CD4-positive, alpha-beta T cell treated with Interleukin-21 for 1 hour (primary cell): ENCODE measurements at regions not wholly inside any gene's neighbourhood (a gene's known extent, or its start where the extent isn't known, plus 50 kb on each side); places are given as distances from the start of the nearest gene placed in this dataset.

Source experiments
- DNase-seq: peaks from one replicate; pipeline ENCODE4 v3.0.0-alpha.2; 2020

DNA sequence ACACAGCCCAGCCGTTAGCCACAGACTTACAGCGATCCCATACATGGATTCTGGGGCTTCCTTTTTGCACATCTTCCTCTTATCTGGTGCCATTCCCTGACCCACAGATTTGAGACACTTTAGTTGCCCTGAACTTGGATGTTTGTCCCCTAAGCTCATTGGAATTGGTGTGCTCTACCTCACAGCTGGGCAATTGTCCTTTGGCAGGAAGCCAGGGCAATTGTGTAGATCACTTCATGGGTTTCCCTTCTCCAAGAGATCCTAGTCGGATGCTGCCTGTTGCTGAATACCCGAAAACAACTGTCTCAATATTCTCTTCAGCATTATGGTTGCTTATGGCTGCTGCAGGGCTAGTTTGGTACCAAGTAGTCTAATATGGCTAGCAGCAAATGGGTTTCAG is 470.7 kb upstream of the MKI67 start:
- DNase-seq, result no peak

DNA sequence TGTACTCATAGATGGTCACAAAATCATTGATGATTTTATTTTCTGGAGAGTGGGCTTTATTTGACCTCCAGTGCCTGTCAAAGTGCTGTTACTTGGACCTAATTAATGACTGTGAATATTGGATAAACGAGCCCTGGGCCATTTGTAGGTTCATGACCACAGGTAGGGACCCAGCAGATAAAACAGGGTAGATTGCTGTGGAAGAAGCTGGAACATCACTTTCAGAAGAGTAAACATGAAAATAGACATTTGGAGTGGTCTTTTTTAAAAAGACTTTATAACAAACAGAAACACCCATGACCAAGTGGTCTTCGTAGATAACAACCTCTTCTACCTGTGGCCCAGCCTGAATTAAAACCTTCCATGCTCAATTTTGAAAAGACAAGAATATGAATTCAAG is 472.8 kb upstream of the MKI67 start:
- no peak for DNase-seq

DNA sequence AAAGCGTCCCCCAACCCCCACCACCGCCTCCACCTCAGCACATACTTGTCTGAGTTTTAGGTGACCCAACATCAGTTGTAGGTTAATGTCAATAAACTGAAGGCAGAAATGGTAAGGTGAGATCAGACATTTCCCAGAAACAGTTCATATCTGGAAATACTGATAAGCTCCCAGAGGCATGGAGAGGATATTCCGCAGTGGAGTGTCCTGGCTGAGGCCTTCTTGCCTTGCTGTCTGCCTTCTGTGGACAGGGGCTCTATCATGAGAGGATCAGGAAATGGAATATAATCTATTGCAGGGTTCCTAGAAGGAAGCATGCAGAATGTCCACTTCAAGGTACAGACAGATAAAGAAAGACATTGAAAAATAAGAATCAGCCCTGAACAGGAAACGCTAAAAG is 473.3 kb upstream of the MKI67 start:
- DNase-seq, result no peak

GRCh38 chr10:128602183-128602582 is 476.0 kb upstream of the MKI67 start:
- no peak for DNase-seq

DNA sequence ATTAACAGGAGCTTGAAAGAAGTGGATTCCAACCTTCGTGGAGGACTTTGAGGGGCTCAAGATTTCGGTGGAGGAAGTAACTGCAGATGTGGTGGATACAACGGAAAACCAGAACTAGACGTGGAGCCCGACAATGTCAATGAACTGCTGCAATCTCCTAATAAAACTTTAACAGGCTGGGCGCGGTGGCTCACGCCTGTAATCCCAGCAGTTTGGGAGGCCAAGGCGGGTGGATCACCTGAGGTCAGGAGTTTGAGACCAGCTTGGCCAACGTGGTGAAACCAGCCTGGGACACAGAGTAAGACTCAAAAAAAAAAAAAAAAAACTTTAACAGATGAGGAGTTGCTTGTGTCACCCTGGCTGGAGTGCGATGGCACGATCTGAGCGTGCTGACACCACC is 477.8 kb upstream of the MKI67 start:
- no peak for DNase-seq

DNA sequence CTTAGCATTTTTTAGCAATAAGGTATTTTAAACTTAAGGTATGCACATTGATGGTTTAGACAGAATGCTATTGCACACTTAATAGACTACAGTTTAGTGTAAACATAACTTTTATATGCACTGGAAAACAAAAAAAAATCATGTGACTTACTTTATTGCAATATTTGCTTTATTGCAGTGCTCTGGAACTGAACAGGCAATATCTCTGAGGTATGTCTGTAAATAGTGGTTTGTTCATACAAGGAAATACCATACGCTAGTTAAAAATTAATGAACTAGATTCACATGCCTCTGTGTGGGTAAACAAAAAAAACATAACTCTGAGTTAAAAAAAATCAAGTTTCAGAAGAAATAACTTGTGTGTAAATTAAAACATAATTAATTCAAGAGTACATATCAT is 479.0 kb upstream of the MKI67 start:
- DNase-seq, result no peak

DNA sequence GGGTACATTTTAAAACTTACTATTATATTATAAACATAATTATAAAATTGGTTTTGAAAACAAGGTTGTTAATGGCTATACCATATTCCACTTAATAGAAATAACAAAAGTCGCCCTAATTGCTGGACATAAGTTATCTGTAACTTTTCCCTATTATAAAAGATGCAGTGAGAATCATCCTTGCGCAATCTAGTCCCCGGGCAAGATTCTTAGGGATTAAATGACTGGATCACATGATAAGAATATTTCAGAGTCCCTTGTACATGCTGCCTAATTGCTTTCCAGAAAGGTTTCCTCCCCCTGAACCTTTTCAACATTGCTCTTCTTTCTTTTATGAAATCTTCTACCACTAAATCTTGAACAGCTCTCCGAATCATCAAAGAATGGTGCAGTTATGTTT is 479.8 kb upstream of the MKI67 start:
- no peak for DNase-seq

GRCh38 chr10:128608791-128609190 is 482.6 kb upstream of the MKI67 start:
- DNase-seq, result no peak

DNA sequence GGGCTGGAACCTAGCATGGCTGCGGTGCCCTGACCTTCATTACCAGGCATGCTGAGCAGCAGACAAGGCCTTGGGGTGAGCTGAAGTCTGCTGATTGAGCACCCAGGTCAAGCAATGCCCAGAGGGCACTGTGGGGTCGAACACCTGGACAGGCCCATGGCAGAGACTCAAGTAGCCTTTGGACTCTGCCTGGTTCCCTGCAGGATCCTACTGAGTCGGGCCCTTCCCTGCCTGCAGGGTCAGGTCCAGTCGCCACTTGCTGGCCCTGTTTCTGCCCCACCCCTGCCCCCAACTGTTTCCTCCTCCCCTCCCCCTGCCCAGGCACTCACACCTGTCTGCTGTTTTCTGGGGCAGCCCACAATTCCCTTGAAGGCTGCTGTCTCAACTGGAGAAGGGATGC is 483.2 kb upstream of the MKI67 start:
- DNase-seq, result no peak

GRCh38 chr10:128610113-128610512 is 483.9 kb upstream of the MKI67 start:
- no peak for DNase-seq

- DNase-seq, result no peak
Observed at GRCh38 chr10:128612195-128612594, 486.0 kb upstream of the MKI67 start.

GRCh38 chr10:128612631-128613030 is 486.4 kb upstream of the MKI67 start:
- no peak for DNase-seq

- DNase-seq, result no peak
Observed at GRCh38 chr10:128614016-128614605, 487.9 kb upstream of the MKI67 start.

DNA sequence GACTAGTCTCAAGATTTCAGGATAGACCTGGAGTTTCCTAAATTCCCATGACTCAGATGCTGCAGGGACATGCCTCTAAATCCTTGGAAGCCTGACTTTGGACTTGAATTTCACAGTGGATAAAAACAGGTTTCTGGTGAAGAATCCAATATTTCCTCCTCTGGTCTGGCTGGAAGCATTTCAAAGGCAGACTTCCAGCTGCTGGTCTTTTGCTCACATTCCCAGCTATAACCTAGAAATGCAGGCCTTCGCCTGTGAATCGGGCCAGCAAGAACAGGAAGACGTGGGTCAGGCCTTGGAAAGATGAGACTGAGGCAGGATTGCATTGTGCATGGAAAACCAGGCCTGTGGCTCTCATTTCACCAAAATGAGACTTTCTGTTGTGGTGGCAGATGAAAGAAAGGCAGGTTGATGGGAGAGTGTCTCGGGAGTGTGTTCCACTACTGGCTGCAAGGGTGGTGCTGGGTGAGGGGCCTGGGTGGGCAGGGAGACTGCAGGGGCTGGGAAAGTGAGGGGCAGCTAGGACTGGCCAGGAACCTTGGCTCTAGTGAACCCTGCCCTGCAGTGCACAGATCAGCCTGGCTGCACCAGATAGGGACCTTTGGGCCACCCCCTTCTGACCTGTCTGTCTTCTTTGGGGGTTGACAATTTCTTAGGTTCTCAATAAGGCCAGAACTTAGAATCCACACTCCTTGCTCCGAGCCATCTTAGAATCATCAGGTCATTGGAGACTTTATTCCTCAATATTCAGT is 488.8 kb upstream of the MKI67 start:
- DNase-seq, result no peak

DNA sequence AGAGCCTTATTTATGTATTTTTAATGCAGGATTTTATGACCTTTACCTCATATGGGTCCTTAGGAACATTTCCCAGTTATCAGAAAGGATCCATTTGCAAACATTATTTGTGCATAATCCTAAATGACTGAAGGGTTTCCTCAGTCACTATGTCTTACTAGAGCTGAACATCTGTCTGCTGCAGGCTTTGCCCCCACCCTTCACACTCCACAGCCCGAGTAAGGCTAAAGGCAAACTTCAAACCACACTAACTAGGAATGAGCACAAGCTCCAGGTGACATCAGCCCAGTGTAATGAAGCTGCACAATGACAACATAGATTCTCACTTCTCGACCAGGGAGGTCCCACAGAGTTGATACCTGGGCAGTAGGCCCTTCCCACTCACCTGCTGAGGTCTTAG is 491.3 kb upstream of the MKI67 start:
- DNase-seq, result no peak

GRCh38 chr10:128622706-128623105 is 496.5 kb upstream of the MKI67 start:
- no peak for DNase-seq

GRCh38 chr10:128623776-128624175 is 497.6 kb upstream of the MKI67 start:
- no peak for DNase-seq

DNA sequence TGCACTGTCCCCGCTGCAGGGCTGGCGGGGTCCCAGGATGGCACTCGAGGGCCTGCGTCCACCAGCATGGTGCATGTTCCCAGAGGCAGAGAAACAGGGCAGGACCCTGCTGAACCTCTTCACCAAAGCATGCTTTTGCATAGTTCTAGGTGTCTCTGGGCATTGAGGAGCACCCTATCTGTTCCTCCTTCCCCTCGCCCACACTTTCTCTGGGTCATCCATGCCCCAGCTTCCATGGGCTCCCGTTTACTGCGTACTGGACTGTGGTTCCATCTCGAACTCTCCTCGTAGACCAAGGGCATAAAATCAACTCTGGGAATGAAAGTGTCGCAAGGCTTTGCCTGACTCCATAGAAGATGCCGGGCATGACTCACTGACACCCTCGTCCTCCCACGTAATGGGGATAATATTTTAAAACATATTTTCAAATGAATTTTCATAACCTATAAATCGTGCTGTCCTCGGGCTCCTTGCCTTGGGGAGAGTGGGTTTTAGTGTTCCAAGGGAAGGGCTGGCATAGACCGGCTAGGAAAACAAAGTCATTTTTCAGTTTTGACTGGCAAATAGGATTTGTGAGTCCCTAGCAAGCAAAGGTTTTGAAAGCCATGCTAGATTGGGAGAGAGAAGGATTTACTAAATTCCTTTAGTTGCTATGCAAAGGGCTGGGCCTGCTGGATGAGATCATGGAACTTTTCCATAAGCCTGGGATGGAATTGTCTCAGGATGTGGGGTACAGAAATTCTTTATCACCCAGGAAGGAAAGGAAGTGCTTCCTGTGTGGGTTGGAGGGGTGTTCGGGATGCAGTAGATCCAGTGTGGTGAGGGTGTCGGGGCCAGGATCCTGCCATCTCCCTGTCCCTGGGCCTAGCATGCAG is 498.7 kb upstream of the MKI67 start:
- DNase-seq, result no peak

DNA sequence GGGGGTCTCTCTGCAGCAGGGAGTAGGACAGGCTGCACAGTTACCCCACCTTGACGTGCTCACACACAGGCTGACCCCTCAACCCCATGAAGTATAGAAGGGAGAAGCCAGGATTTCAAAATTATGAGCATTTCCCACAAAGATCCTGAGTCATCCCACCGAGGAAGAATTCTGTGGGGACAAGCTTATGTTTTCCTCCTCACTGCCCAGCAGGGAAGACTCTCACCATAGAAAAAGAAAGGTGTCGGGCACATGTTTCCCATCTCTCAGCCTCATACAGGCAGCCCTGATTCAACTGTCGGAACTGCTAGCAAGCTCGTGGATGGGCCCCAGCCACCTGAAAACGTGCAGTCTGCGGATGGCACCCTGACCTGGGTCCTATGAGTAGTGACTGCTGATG is 499.7 kb upstream of the MKI67 start:
- DNase-seq, result no peak

DNA sequence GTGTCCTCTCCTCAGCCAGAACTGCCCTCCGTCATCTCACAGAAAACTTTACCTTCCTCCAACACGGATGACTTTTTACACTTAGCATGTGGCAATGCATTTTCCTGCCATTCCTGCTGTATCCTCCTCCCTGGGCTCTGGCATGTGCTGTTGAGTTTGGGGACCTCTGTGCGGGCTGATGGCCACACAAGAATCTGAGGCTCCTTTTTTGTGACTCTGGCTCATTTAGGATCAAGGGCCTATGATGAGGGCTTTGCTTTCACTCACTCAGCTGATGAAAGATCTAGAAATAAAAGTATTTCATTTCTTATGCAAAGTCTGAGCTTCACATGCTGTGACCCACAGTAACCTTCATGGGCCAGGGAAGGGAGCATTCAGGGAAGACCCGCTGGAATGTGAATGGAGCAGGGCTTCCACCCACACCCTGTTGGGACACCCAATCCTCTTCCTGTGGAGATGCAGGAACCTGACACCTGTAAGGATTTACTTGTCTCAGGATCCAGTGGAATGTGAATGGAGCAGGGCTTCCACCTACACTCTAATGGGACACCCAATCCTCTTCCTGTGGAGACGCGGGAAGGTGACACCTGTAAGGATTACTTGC is 500.3 kb upstream of the MKI67 start:
- DNase-seq, result no peak

GRCh38 chr10:128627811-128628210 is 501.6 kb upstream of the MKI67 start:
- no peak for DNase-seq

GRCh38 chr10:128628252-128628651 is 502.0 kb upstream of the MKI67 start:
- no peak for DNase-seq
